Parathyroid adenoma (tissue), 2 donors: ENCODE measurements at regions not wholly inside any gene's neighbourhood (a gene's known extent, or its start where the extent isn't known, plus 50 kb on each side); places are given as distances from the start of the nearest gene placed in this dataset.

ENCODE experiments used
- H2AFZ ChIP-seq: fragments of 300-600 bp; sonication (generic); one replicate; pipeline ENCODE4 v1.7.0; 2017; ENCODE audit warnings: antibody characterized with exemption, mild to moderate bottlenecking
- H3K27ac ChIP-seq: fragments of 300-600 bp; sonication (generic); one replicate; pipeline ENCODE4 v1.7.0; 2017
- H3K27me3 ChIP-seq: fragments of 300-600 bp; sonication (generic); one replicate; pipeline ENCODE4 v1.7.0; 2017; ENCODE audit warnings: low read length; ENCODE audit not compliant: control insufficient read depth, insufficient read depth
- H3K36me3 ChIP-seq: fragments of 300-600 bp; sonication (generic); one replicate; pipeline ENCODE4 v1.7.0; 2017; ENCODE audit warnings: low read length; ENCODE audit not compliant: control insufficient read depth, insufficient read depth
- H3K4me1 ChIP-seq: fragments of 300-600 bp; sonication (generic); one replicate; pipeline ENCODE4 v1.7.0; 2017; ENCODE audit warnings: control low read depth
- H3K4me2 ChIP-seq: fragments of 300-600 bp; sonication (generic); one replicate; pipeline ENCODE4 v1.7.0; 2017; ENCODE audit warnings: low read length
- H3K4me3 ChIP-seq: fragments of 300-600 bp; sonication (generic); one replicate; pipeline ENCODE4 v1.7.0; 2017; ENCODE audit warnings: low read depth, low read length
- H3K79me2 ChIP-seq: fragments of 300-600 bp; sonication (generic); one replicate; pipeline ENCODE4 v1.7.0; 2017; ENCODE audit warnings: control low read depth
- H3K9ac ChIP-seq: fragments of 300-600 bp; sonication (generic); one replicate; pipeline ENCODE4 v1.7.0; 2017; ENCODE audit warnings: mild to moderate bottlenecking
- H3K9me3 ChIP-seq: fragments of 300-600 bp; sonication (generic); one replicate; pipeline ENCODE4 v1.7.0; 2017; ENCODE audit warnings: low read length; ENCODE audit not compliant: control insufficient read depth
- TF ChIP-seq, protein P1 (sequence below): fragments of 300-600 bp; sonication (generic); IDR thresholded peaks from one replicate; pipeline ENCODE4 v1.7.0; 2017; ENCODE audit warnings: antibody characterized with exemption, mild to moderate bottlenecking
- donor health status: primary hyperparathyroidism.

DNA sequence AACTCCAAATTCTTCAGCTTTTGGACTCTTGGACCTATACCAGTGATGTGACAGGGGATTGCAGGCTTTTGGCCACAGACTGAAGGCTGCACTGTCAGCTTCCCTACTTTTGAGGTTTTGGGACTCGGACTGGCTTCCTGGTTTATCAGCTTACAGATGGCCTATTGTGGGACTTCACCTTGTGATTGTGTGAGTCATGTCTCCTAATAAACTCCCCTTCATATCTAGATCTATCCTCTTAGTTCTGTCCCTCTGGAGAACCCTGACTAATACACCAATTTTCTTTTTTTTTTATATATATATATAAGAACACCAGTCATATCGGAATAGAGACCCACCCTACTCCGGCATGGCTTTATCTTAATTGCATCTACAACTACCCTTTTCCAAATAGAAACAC, 166.8 kb downstream of the ETV1 start:
- Histone ChIP-seq H3K27me3 (no peaks in the 10 kb centered on the region), H3K4me3 (no peak overlapping the region), H3K27ac (no peak overlapping the region), H3K79me2 (no peaks in the 10 kb centered on the region), H3K9me3 (no peaks in the 10 kb centered on the region), H3K36me3 (no peaks in the 10 kb centered on the region), H3K4me2 (no peak overlapping the region), H3K9ac (no peak overlapping the region), H3K4me1 (no peaks in the 10 kb centered on the region), H2AFZ (no peak overlapping the region)
- TF ChIP-seq, protein P1, sequence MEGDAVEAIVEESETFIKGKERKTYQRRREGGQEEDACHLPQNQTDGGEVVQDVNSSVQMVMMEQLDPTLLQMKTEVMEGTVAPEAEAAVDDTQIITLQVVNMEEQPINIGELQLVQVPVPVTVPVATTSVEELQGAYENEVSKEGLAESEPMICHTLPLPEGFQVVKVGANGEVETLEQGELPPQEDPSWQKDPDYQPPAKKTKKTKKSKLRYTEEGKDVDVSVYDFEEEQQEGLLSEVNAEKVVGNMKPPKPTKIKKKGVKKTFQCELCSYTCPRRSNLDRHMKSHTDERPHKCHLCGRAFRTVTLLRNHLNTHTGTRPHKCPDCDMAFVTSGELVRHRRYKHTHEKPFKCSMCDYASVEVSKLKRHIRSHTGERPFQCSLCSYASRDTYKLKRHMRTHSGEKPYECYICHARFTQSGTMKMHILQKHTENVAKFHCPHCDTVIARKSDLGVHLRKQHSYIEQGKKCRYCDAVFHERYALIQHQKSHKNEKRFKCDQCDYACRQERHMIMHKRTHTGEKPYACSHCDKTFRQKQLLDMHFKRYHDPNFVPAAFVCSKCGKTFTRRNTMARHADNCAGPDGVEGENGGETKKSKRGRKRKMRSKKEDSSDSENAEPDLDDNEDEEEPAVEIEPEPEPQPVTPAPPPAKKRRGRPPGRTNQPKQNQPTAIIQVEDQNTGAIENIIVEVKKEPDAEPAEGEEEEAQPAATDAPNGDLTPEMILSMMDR: no peak

- Histone ChIP-seq H3K4me1 (no peaks in the 10 kb centered on the region), H3K4me2 (no peak overlapping the region), H2AFZ (no peak overlapping the region), H3K9ac (no peak overlapping the region), H3K27me3 (no peaks in the 10 kb centered on the region), H3K79me2 (no peaks in the 10 kb centered on the region), H3K27ac (no peak overlapping the region), H3K4me3 (no peak overlapping the region), H3K9me3 (no peaks in the 10 kb centered on the region), H3K36me3 (no peaks in the 10 kb centered on the region)
- TF ChIP-seq, protein P1: no peak
Measured at GRCh38 chr7:13826752-13827151, 162.7 kb downstream of the ETV1 start.

GRCh38 chr7:13827716-13828115, 161.8 kb downstream of the ETV1 start:
- Histone ChIP-seq H3K36me3 (no peaks in the 10 kb centered on the region), H3K4me3 (no peak overlapping the region), H3K27ac (no peak overlapping the region), H3K79me2 (no peaks in the 10 kb centered on the region), H3K4me2 (no peak overlapping the region), H3K9me3 (no peaks in the 10 kb centered on the region), H3K4me1 (no peaks in the 10 kb centered on the region), H3K9ac (no peak overlapping the region), H3K27me3 (no peaks in the 10 kb centered on the region), H2AFZ (no peak overlapping the region)
- TF ChIP-seq, protein P1: no peak

DNA sequence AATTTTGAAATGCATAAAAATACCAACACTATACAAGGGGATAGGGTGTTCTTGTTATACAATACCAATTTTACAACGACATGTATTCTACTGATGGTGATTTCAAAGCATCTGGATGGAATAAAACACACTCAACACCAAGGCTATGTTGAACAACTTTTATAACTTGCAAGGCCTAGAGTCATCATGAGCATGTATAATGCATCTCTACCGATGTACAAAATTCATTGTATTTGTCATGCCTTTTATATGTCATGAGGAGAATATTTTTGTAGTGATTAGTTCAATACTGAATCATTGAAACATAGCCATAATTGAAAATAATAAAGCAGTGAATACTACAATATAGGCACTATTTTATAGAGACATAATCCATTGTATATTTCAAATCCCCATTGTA, 160.2 kb downstream of the ETV1 start:
- TF ChIP-seq, protein P1: no peak
- Histone ChIP-seq H3K79me2 (no peaks in the 10 kb centered on the region), H3K27me3 (no peaks in the 10 kb centered on the region), H3K4me3 (no peak overlapping the region), H2AFZ (no peak overlapping the region), H3K27ac (no peak overlapping the region), H3K36me3 (no peaks in the 10 kb centered on the region), H3K4me1 (no peaks in the 10 kb centered on the region), H3K4me2 (no peak overlapping the region), H3K9ac (no peak overlapping the region), H3K9me3 (no peaks in the 10 kb centered on the region)
